Lower lobe of right lung (tissue), 2 donors: ENCODE measurements at regions not wholly inside any gene's neighbourhood (a gene's known extent, or its start where the extent isn't known, plus 50 kb on each side); places are given as distances from the start of the nearest gene placed in this dataset.
"Not testable (repeated sequence)": the region's sequence is repeated elsewhere in the genome, so short reads cannot be mapped to it uniquely, and the experiment has no call there.

Experiments used
- ATAC-seq, 2 donors: fragments of 200-7000 bp; cut with Tn5 transposase; one replicate each; pipeline ENCODE4 v1.9.1; 2020 to 2022; ENCODE audit warnings: mild to moderate bottlenecking in 2 of 2, moderate library complexity in 2 of 2
- DNase-seq: peaks from one replicate; pipeline ENCODE4 v3.0.0-alpha.2; 2020
- H3K27ac ChIP-seq: fragments of 200-600 bp; one replicate; pipeline ENCODE4 v1.8.0; 2022
- H3K27me3 ChIP-seq: fragments of 200-600 bp; one replicate; pipeline ENCODE4 v1.8.0; 2022; ENCODE audit warnings: low read depth
- H3K36me3 ChIP-seq: fragments of 200-600 bp; one replicate; pipeline ENCODE4 v1.8.0; 2022; ENCODE audit warnings: mild to moderate bottlenecking
- H3K4me1 ChIP-seq: fragments of 200-600 bp; one replicate; pipeline ENCODE4 v1.8.0; 2022
- H3K4me3 ChIP-seq: fragments of 200-600 bp; one replicate; pipeline ENCODE4 v1.8.0; 2022; ENCODE audit warnings: mild to moderate bottlenecking
- H3K9me3 ChIP-seq: fragments of 200-600 bp; one replicate; pipeline ENCODE4 v1.8.0; 2022
- CTCF ChIP-seq: fragments of 200-600 bp; IDR thresholded peaks from one replicate; pipeline ENCODE4 v1.8.0; 2022; ENCODE audit warnings: antibody characterized with exemption, mild to moderate bottlenecking
- intact Hi-C: fragments of 100-400 bp; cut with DNase I; formaldehyde crosslinking; loops from one replicate; pipeline ENCODE4 v1.11.0; 2022
- donor health status: DM: no; HTN: yes; CAD: no; lungs with severe emphysema.

DNA sequence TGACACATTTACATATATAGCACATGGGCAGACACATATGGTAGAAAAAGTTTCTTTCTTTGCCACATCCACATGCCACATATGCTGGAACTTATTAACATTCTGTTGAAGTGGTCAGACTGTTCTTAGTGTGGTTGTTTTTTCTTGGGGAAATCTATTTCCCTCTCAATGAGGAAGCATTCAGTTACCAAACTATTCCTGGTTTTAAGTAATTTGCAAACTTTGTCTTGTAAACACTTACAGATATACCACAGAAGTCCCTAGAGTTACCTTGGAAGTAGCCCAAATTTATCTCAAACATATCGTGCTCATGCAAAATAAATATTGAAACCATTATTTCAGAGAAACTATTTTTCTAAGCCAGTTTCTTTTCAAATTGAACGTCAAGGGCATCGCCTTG, 625.5 kb upstream of the INTU start:
- no peak for ATAC-seq
- intact Hi-C loops = no loop called here
- H3K9me3 ChIP-seq = no peaks in the 10 kb centered on the region
- DNase-seq = no peak
- no peak overlapping the region for H3K27ac ChIP-seq
- H3K27me3 ChIP-seq = no peaks in the 10 kb centered on the region
- H3K4me3 ChIP-seq = no peak overlapping the region
- TF ChIP-seq CTCF = no peak
- H3K4me1 ChIP-seq = no peaks in the 10 kb centered on the region
- H3K36me3 ChIP-seq = no peaks in the 10 kb centered on the region

- no peak for TF ChIP-seq CTCF
- Histone ChIP-seq H3K4me1 (no peaks in the 10 kb centered on the region), H3K9me3 (no peaks in the 10 kb centered on the region), H3K27me3 (no peaks in the 10 kb centered on the region), H3K27ac (no peak overlapping the region), H3K4me3 (no peak overlapping the region), H3K36me3 (no peaks in the 10 kb centered on the region)
- ATAC-seq = no peak
- no peak for DNase-seq
- intact Hi-C loops = no loop called here
Measured at GRCh38 chr4:127012549-127012948, 620.2 kb upstream of the INTU start.

- TF ChIP-seq CTCF = no peak
Measured at GRCh38 chr4:127015667-127016117, 617.1 kb upstream of the INTU start.

GRCh38 chr4:127018381-127018780, 614.4 kb upstream of the INTU start:
- Histone ChIP-seq H3K27ac (no peak overlapping the region), H3K4me1 (no peaks in the 10 kb centered on the region), H3K27me3 (no peaks in the 10 kb centered on the region), H3K36me3 (no peaks in the 10 kb centered on the region), H3K9me3 (no peaks in the 10 kb centered on the region), H3K4me3 (no peak overlapping the region)
- no peak for TF ChIP-seq CTCF
- ATAC-seq (no peak), DNase-seq (no peak)
- intact Hi-C loops = no loop called here

More at GRCh38 chr4:127015667-127016117, 617.1 kb upstream of the INTU start:
- H3K27me3 ChIP-seq = no peaks in the 10 kb centered on the region
- H3K4me3 ChIP-seq = no peak overlapping the region
- DNase-seq (no peak), ATAC-seq (no peak)
- no peaks in the 10 kb centered on the region for H3K9me3 ChIP-seq
- H3K4me1 ChIP-seq = no peaks in the 10 kb centered on the region
- no peaks in the 10 kb centered on the region for H3K36me3 ChIP-seq
- intact Hi-C loops = no loop called here
- H3K27ac ChIP-seq = no peak overlapping the region

- DNase-seq, H3K4me1 ChIP-seq, intact Hi-C loops, H3K4me3 ChIP-seq, H3K27ac ChIP-seq, H3K27me3 ChIP-seq, H3K9me3 ChIP-seq, H3K36me3 ChIP-seq, ATAC-seq: not testable (repeated sequence)
Measured at GRCh38 chr4:127020831-127021230, 611.9 kb upstream of the INTU start.

GRCh38 chr4:127036296-127036695, 596.5 kb upstream of the INTU start:
- no peak for TF ChIP-seq CTCF

More at GRCh38 chr4:127036296-127036695, 596.5 kb upstream of the INTU start:
- no peaks in the 10 kb centered on the region for H3K36me3 ChIP-seq
- intact Hi-C loops = no loop called here
- H3K27me3 ChIP-seq = no peaks in the 10 kb centered on the region
- no peak overlapping the region for H3K4me3 ChIP-seq
- no peaks in the 10 kb centered on the region for H3K4me1 ChIP-seq
- H3K27ac ChIP-seq = no peak overlapping the region
- DNase-seq (no peak), ATAC-seq (no peak)
- H3K9me3 ChIP-seq = no peaks in the 10 kb centered on the region
